Keratinocyte (primary cell): ENCODE measurements at regions not wholly inside any gene's neighbourhood (a gene's known extent, or its start where the extent isn't known, plus 50 kb on each side); places are given as distances from the start of the nearest gene placed in this dataset.

Source experiments
- DNase-seq: peaks from one replicate; pipeline ENCODE4 v3.0.0-alpha.2; 2011; ENCODE audit warnings: low read depth, missing footprints, low spot score
- FAIRE-seq: peaks from 2 replicates; lab custom pipeline; 2011; peaks lifted over from hg19 to GRCh38; lab: Jason Lieb, UNC
- H2AFZ ChIP-seq: 2 replicates; pipeline ENCODE4 v1.6.0; 2012; ENCODE audit warnings: low read length, control low read depth, inconsistent platforms; ENCODE audit not compliant: control insufficient read depth
- H3K27ac ChIP-seq: 2 replicates; pipeline ENCODE4 v1.5.1; 2011; ENCODE audit warnings: low read length; ENCODE audit not compliant: control insufficient read depth, insufficient read depth
- H3K27me3 ChIP-seq: 3 replicates; pipeline ENCODE4 v1.6.0; 2011; ENCODE audit warnings: low read length; ENCODE audit not compliant: control insufficient read depth, insufficient read depth; ENCODE audit errors: extremely low read depth
- H3K36me3 ChIP-seq, 2 experiments: 2 replicates in 1 of 2; 3 replicates in 1 of 2; pipeline ENCODE4 v1.5.1; 2011; ENCODE audit warnings: low read length in 2 of 2, mild to moderate bottlenecking in 1 of 2; ENCODE audit not compliant: control insufficient read depth in 2 of 2, insufficient read depth in 2 of 2; ENCODE audit errors: extremely low read depth in 1 of 2
- H3K4me1 ChIP-seq: 3 replicates; pipeline ENCODE4 v1.5.1; 2011; ENCODE audit warnings: low read length; ENCODE audit not compliant: control insufficient read depth, insufficient read depth; ENCODE audit errors: extremely low read depth
- H3K4me2 ChIP-seq: 3 replicates; pipeline ENCODE4 v1.6.0; 2011; ENCODE audit warnings: low read depth, low read length; ENCODE audit not compliant: control insufficient read depth, insufficient read depth; ENCODE audit errors: extremely low read depth
- H3K4me3 ChIP-seq, 3 experiments: fragments of 200-600 bp in 1 of 3; sonication (generic) in 1 of 3; 2 replicates in 2 of 3; 3 replicates in 1 of 3; pipeline ENCODE4 v1.5.1; 2011 to 2016; ENCODE audit warnings: low read length in 3 of 3, mild to moderate bottlenecking in 3 of 3, control low read depth in 2 of 3, inconsistent platforms in 1 of 3, low read depth in 1 of 3, mixed read lengths in 1 of 3, mixed run types in 1 of 3, moderate library complexity in 1 of 3; ENCODE audit not compliant: control insufficient read depth in 2 of 3, insufficient read depth in 2 of 3; ENCODE audit errors: extremely low read depth in 1 of 3
- H3K79me2 ChIP-seq: 2 replicates; pipeline ENCODE4 v1.6.0; 2012; ENCODE audit warnings: low read length; ENCODE audit not compliant: control insufficient read depth, insufficient read depth
- H3K9ac ChIP-seq: 3 replicates; pipeline ENCODE4 v1.6.0; 2011; ENCODE audit warnings: low read length; ENCODE audit not compliant: control insufficient read depth, insufficient read depth; ENCODE audit errors: extremely low read depth
- H3K9me1 ChIP-seq: 3 replicates; pipeline ENCODE4 v1.6.0; 2011; ENCODE audit warnings: low read length; ENCODE audit not compliant: control insufficient read depth, insufficient read depth; ENCODE audit errors: extremely low read depth
- H3K9me3 ChIP-seq: 2 replicates; pipeline ENCODE4 v1.5.1; 2012; ENCODE audit warnings: low read depth, low read length; ENCODE audit not compliant: control insufficient read depth
- H4K20me1 ChIP-seq: 3 replicates; pipeline ENCODE4 v1.6.0; 2011; ENCODE audit warnings: low read length; ENCODE audit not compliant: control insufficient read depth, insufficient read depth; ENCODE audit errors: extremely low read depth
- EZH2 ChIP-seq: IDR thresholded peaks from one replicate; pipeline ENCODE4 v1.6.1; 2012; ENCODE audit warnings: inconsistent platforms, mild to moderate bottlenecking, low read length, moderate library complexity
- dilution Hi-C: fragments of 300-500 bp; cut with MboI; formaldehyde crosslinking; loops from one replicate; pipeline ENCODE4 v1.7.0; 2020; ENCODE audit warnings: low sequenced_read_pairs; ENCODE audit not compliant: extremely low pct_ligation_motif_present
- TF ChIP-seq, protein P1 (sequence below), 3 experiments: IDR thresholded peaks in 1 of 3; conservative IDR thresholded peaks in 1 of 3; optimal IDR thresholded peaks in 1 of 3; 2 replicates in 2 of 3; 3 replicates in 1 of 3; pipeline versions ENCODE3 to v1.5.1; 2011; ENCODE audit warnings: low read length in 3 of 3, mild to moderate bottlenecking in 3 of 3, moderate library complexity in 2 of 3, control low read depth in 1 of 3, inconsistent platforms in 1 of 3; ENCODE audit not compliant: insufficient read depth in 2 of 3; ENCODE audit errors: extremely low read depth in 1 of 3

DNA sequence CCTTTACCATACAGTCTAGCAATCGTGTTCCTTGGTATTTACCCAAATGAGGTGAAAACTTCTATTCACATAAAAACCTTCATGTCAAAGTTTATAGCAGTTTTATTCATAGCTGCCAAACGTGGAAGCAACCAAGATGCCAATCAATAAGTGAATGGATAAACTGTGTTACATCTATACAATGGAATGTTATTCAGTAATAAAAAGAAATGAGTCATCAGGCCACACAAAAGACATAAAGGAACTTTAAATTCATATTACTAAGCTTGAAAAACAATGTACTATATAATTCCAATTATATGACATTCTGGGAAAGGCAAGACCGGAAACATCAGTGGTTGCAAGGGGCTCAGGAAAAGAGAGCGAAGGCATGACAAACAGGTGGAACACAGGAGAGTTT lies 679.9 kb downstream of the ISL1 start:
- H3K4me2 ChIP-seq = no peak overlapping the region
- no peaks in the 10 kb centered on the region for H3K36me3 ChIP-seq
- no peak for FAIRE-seq
- H3K79me2 ChIP-seq = no peaks in the 10 kb centered on the region
- H3K4me3 ChIP-seq = no peak overlapping the region
- no peak for DNase-seq
- no peaks in the 10 kb centered on the region for H4K20me1 ChIP-seq
- no peaks in the 10 kb centered on the region for H3K4me1 ChIP-seq
- no peaks in the 10 kb centered on the region for H3K9me3 ChIP-seq
- no peaks in the 10 kb centered on the region for H3K9me1 ChIP-seq
- no peak overlapping the region for H3K9ac ChIP-seq
- dilution Hi-C loops = no loop called here
- no peaks in the 10 kb centered on the region for H3K27me3 ChIP-seq
- no peak overlapping the region for H2AFZ ChIP-seq
- no peak overlapping the region for H3K27ac ChIP-seq
- TF ChIP-seq, protein P1, sequence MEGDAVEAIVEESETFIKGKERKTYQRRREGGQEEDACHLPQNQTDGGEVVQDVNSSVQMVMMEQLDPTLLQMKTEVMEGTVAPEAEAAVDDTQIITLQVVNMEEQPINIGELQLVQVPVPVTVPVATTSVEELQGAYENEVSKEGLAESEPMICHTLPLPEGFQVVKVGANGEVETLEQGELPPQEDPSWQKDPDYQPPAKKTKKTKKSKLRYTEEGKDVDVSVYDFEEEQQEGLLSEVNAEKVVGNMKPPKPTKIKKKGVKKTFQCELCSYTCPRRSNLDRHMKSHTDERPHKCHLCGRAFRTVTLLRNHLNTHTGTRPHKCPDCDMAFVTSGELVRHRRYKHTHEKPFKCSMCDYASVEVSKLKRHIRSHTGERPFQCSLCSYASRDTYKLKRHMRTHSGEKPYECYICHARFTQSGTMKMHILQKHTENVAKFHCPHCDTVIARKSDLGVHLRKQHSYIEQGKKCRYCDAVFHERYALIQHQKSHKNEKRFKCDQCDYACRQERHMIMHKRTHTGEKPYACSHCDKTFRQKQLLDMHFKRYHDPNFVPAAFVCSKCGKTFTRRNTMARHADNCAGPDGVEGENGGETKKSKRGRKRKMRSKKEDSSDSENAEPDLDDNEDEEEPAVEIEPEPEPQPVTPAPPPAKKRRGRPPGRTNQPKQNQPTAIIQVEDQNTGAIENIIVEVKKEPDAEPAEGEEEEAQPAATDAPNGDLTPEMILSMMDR (optimal IDR thresholded peaks at IDR 0.05 in 1 of 3, IDR thresholded peaks at IDR 0.05 in 1 of 3, conservative IDR thresholded peaks at IDR 0.05 in 1 of 3; ENCODE audit: extremely low read depth in 1 of 3, insufficient read depth in 2 of 3, low read length in 3 of 3) = no peak
- TF ChIP-seq EZH2 = no peak

GRCh38 chr5:52065182-52065581 lies 681.9 kb downstream of the ISL1 start:
- Histone ChIP-seq H3K9me1 (no peaks in the 10 kb centered on the region), H3K27ac (no peak overlapping the region), H3K4me3 (no peak overlapping the region), H3K4me2 (no peak overlapping the region), H3K4me1 (no peaks in the 10 kb centered on the region), H3K9me3 (no peaks in the 10 kb centered on the region), H3K79me2 (no peaks in the 10 kb centered on the region), H2AFZ (no peak overlapping the region), H3K9ac (no peak overlapping the region), H3K36me3 (no peaks in the 10 kb centered on the region), H3K27me3 (no peaks in the 10 kb centered on the region), H4K20me1 (no peaks in the 10 kb centered on the region)
- FAIRE-seq (no peak), DNase-seq (no peak)
- dilution Hi-C loops = no loop called here
- TF ChIP-seq, protein P1 (optimal IDR thresholded peaks at IDR 0.05 in 1 of 3, IDR thresholded peaks at IDR 0.05 in 1 of 3, conservative IDR thresholded peaks at IDR 0.05 in 1 of 3; ENCODE audit: extremely low read depth in 1 of 3, insufficient read depth in 2 of 3, low read length in 3 of 3) = no peak
- no peak for TF ChIP-seq EZH2
